ENCODE measurements at regions not wholly inside any gene's neighbourhood (a gene's known extent, or its start where the extent isn't known, plus 50 kb on each side); places are given as distances from the start of the nearest gene placed in this dataset.

DNA sequence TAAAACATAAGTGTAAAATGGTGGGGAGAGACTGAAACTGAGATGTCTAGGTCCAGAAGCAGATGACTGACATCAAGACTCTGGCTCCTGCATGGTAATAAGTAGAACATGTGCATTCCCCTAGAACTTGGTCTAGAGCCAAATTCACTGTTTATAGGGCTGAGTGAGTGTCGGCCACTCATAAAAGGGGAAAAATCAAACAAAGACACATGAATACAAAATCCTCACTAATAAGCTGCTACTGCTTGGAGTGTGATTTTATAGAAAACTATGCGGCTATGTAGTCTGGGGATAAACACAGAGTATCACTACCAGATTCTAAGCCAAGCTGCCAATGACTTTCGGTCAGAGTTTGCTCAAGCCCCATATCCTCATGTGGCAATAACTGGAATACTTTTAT, 1080.8 kb upstream of the DDX18 start:
- H3K4me2 ChIP-seq = no peak overlapping the region

DNA sequence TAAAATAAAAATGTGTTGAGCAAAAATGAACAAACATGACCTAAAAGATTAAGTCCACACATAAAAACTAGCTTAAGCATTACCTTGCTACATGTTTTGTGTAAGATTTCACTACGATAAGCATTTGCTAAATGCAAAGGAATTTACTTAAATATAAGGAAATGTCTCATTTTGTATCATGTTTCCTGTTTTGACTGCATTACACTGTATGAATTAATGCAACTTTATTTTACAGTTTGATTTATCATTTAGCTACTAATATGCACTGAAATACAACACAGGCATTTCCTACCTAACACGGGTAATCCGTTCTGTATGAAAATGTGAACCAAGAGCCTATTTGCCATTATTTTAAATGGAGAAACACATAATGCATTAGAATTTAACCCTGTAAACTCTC, 1076.5 kb upstream of the DDX18 start:
- H3K27ac ChIP-seq = no peak overlapping the region
- H3K27me3 Mint-ChIP-seq (ENCODE audit: insufficient read depth, low read depth) = no peaks in the 10 kb centered on the region
- H3K27me3 ChIP-seq = no peaks in the 10 kb centered on the region
- no peak overlapping the region for H2AFZ ChIP-seq (replicated peaks)
- H3K4me1 ChIP-seq = no peaks in the 10 kb centered on the region
- H3K9me3 ChIP-seq (ENCODE audit: low read depth) = no peaks in the 10 kb centered on the region
- no peaks in the 10 kb centered on the region for H3K4me1 Mint-ChIP-seq
- no peaks in the 10 kb centered on the region for H3K9me3 Mint-ChIP-seq
- no peak overlapping the region for H3K4me3 Mint-ChIP-seq
- H3K27ac Mint-ChIP-seq = no peak overlapping the region
- H3K4me3 ChIP-seq = no peak overlapping the region
- DNase-seq (ENCODE audit: low spot score) = no peak
- H3F3A ChIP-seq (ENCODE audit: low read depth) = no peaks in the 10 kb centered on the region
- no peaks in the 10 kb centered on the region for H3K36me3 Mint-ChIP-seq
- H3K9ac ChIP-seq = no peak overlapping the region
- no peaks in the 10 kb centered on the region for H3K79me2 ChIP-seq (ENCODE audit: low read depth)
- H3K36me3 ChIP-seq = no peaks in the 10 kb centered on the region
- H3K4me2 ChIP-seq = no peak overlapping the region
- TF ChIP-seq, protein P1, sequence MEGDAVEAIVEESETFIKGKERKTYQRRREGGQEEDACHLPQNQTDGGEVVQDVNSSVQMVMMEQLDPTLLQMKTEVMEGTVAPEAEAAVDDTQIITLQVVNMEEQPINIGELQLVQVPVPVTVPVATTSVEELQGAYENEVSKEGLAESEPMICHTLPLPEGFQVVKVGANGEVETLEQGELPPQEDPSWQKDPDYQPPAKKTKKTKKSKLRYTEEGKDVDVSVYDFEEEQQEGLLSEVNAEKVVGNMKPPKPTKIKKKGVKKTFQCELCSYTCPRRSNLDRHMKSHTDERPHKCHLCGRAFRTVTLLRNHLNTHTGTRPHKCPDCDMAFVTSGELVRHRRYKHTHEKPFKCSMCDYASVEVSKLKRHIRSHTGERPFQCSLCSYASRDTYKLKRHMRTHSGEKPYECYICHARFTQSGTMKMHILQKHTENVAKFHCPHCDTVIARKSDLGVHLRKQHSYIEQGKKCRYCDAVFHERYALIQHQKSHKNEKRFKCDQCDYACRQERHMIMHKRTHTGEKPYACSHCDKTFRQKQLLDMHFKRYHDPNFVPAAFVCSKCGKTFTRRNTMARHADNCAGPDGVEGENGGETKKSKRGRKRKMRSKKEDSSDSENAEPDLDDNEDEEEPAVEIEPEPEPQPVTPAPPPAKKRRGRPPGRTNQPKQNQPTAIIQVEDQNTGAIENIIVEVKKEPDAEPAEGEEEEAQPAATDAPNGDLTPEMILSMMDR (IDR thresholded peaks at IDR 0.05) = no peak
- TF ChIP-seq EZH2phosphoT487 (IDR thresholded peaks at IDR 0.05) = no peak
- TF ChIP-seq EZH2 (IDR thresholded peaks at IDR 0.05) = no peak
- no peaks in the 10 kb centered on the region for H4K20me1 ChIP-seq (ENCODE audit: low read depth)

More for the DNA sequence above, 1080.8 kb upstream of the DDX18 start:
- Histone ChIP-seq H3K36me3 (no peaks in the 10 kb centered on the region), H3K79me2 (ENCODE audit: low read depth) (no peaks in the 10 kb centered on the region), H3K9ac (no peak overlapping the region), H3K27me3 (no peaks in the 10 kb centered on the region), H3K9me3 (ENCODE audit: low read depth) (no peaks in the 10 kb centered on the region), H2AFZ (replicated peaks) (no peak overlapping the region), H3K4me1 (no peaks in the 10 kb centered on the region), H3F3A (ENCODE audit: low read depth) (no peaks in the 10 kb centered on the region), H3K27ac (no peak overlapping the region), H4K20me1 (ENCODE audit: low read depth) (no peaks in the 10 kb centered on the region), H3K4me3 (no peak overlapping the region)
- no peak overlapping the region for H3K27ac Mint-ChIP-seq
- no peaks in the 10 kb centered on the region for H3K9me3 Mint-ChIP-seq
- TF ChIP-seq, protein P1 (IDR thresholded peaks at IDR 0.05) = no peak
- TF ChIP-seq EZH2phosphoT487 (IDR thresholded peaks at IDR 0.05) = no peak
- TF ChIP-seq EZH2 (IDR thresholded peaks at IDR 0.05) = no peak
- H3K4me3 Mint-ChIP-seq = no peak overlapping the region
- no peaks in the 10 kb centered on the region for H3K27me3 Mint-ChIP-seq (ENCODE audit: insufficient read depth, low read depth)
- DNase-seq (ENCODE audit: low spot score) = no peak
- H3K4me1 Mint-ChIP-seq = no peaks in the 10 kb centered on the region
- no peaks in the 10 kb centered on the region for H3K36me3 Mint-ChIP-seq

DNA sequence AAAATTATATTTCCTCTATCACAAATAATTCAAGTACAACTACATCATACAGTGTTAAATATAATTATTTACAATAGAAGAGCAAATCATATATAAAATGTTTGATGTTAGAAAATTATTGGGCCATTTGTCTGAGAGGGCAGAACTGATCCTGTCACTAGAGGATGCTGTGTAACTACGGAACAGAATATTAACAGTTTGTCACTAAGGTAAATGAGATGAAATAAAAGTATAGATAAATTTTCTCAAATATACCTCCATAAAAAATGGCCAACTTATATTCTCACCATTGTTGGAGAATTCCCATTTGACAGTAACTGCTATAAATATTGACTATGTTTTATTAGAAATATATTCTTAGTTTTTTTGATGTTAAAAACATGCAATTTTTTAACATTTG, 1067.4 kb upstream of the DDX18 start:
- Histone ChIP-seq H3K36me3 (no peaks in the 10 kb centered on the region), H3K9me3 (ENCODE audit: low read depth) (no peaks in the 10 kb centered on the region), H3K4me3 (no peak overlapping the region), H3K79me2 (ENCODE audit: low read depth) (no peaks in the 10 kb centered on the region), H3K27me3 (no peaks in the 10 kb centered on the region), H4K20me1 (ENCODE audit: low read depth) (no peaks in the 10 kb centered on the region), H3K4me2 (no peak overlapping the region), H3K4me1 (no peaks in the 10 kb centered on the region), H3F3A (ENCODE audit: low read depth) (no peaks in the 10 kb centered on the region), H3K9ac (no peak overlapping the region), H3K27ac (no peak overlapping the region), H2AFZ (replicated peaks) (no peak overlapping the region)
- H3K27me3 Mint-ChIP-seq (ENCODE audit: insufficient read depth, low read depth) = no peaks in the 10 kb centered on the region
- no peak for TF ChIP-seq EZH2phosphoT487 (IDR thresholded peaks at IDR 0.05)
- TF ChIP-seq, protein P1 (IDR thresholded peaks at IDR 0.05) = peak; percentile 57
- DNase-seq (ENCODE audit: low spot score) = no peak
- no peaks in the 10 kb centered on the region for H3K36me3 Mint-ChIP-seq
- no peak overlapping the region for H3K4me3 Mint-ChIP-seq
- no peaks in the 10 kb centered on the region for H3K4me1 Mint-ChIP-seq
- H3K27ac Mint-ChIP-seq = no peak overlapping the region
- no peaks in the 10 kb centered on the region for H3K9me3 Mint-ChIP-seq

DNA sequence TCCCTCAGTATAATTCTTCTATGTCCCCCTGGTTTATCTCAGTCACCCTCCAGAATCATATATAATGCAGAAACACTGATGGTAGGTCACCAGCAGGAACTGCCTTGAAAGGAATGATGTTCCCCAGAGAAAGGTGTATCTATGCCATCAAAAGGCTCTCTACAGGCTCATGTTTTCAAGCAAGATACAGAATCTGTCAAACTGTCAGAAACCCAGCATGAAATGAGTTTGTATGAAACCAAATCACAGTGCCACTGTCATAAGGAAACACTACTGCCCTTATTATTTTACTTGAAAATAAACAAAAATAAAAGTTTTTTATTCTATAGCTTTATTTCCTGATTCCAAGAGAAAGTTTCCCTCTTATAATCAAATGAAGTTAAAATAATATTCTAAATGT, 1064.5 kb upstream of the DDX18 start:
- no peak overlapping the region for H3K4me2 ChIP-seq
- H3K4me3 ChIP-seq = no peak overlapping the region
- DNase-seq (ENCODE audit: low spot score) = no peak
- peaks cover 15% of the 10 kb centered on the region for H3F3A ChIP-seq (ENCODE audit: low read depth)
- H3K4me1 ChIP-seq = peaks cover 12% of the 10 kb centered on the region
- Mint-ChIP-seq H3K4me1 (peaks cover 10% of the 10 kb centered on the region), H3K27me3 (ENCODE audit: insufficient read depth, low read depth) (no peaks in the 10 kb centered on the region), H3K4me3 (no peak overlapping the region), H3K9me3 (no peaks in the 10 kb centered on the region), H3K36me3 (no peaks in the 10 kb centered on the region), H3K27ac (no peak overlapping the region)
- TF ChIP-seq, protein P1 (IDR thresholded peaks at IDR 0.05) = no peak
- TF ChIP-seq EZH2 (IDR thresholded peaks at IDR 0.05) (no peak), EZH2phosphoT487 (IDR thresholded peaks at IDR 0.05) (no peak)
- no peak overlapping the region for H3K27ac ChIP-seq
- H3K36me3 ChIP-seq = no peaks in the 10 kb centered on the region
- H4K20me1 ChIP-seq (ENCODE audit: low read depth) = no peaks in the 10 kb centered on the region
- no peaks in the 10 kb centered on the region for H3K27me3 ChIP-seq
- no peak overlapping the region for H2AFZ ChIP-seq (replicated peaks)
- H3K9me3 ChIP-seq (ENCODE audit: low read depth) = no peaks in the 10 kb centered on the region
- H3K79me2 ChIP-seq (ENCODE audit: low read depth) = no peaks in the 10 kb centered on the region
- H3K9ac ChIP-seq = no peak overlapping the region

Measured in neural progenitor cell (in vitro differentiated cells).